ENCODE measurements at regions not wholly inside any gene's neighbourhood (a gene's known extent, or its start where the extent isn't known, plus 50 kb on each side); places are given as distances from the start of the nearest gene placed in this dataset.

DNA sequence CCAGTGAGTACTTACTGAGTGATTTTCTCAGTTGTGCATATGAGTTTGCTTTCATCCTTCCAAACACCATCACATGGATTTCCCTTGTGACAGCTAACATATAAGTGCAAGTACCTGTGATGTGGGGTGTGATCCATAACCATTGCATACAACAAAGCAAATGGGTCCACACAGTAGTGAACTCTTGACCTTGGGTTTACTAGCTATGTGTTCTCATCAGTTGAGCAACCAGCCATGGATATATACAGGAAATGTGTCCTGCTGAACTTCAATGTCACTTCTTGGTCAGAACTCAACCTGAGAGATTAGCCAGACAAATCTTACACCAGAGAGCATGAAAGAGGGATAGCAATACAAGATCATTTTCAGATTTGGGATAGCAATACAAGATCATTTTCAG, 420.9 kb upstream of the KCNH7 start:
- no peak for DNase-seq

DNA sequence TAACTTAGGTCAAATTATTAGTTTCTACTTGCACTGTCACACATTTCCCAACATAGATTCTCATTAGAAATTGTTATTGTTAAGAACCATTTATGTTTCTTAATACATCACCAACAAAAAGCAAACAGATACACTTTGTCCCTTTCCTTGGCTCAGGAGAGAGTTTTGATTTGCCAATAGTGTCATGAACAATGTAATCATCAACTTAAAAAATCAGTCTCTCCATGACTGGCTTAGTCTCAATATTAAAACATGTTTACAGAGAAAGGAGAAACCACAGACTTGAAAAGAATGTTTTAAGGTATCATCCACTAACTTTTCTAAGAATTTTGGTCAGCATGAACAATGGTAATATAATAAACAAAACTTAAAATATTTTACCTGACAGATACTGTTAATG, 416.5 kb upstream of the KCNH7 start:
- DNase-seq = no peak

DNA sequence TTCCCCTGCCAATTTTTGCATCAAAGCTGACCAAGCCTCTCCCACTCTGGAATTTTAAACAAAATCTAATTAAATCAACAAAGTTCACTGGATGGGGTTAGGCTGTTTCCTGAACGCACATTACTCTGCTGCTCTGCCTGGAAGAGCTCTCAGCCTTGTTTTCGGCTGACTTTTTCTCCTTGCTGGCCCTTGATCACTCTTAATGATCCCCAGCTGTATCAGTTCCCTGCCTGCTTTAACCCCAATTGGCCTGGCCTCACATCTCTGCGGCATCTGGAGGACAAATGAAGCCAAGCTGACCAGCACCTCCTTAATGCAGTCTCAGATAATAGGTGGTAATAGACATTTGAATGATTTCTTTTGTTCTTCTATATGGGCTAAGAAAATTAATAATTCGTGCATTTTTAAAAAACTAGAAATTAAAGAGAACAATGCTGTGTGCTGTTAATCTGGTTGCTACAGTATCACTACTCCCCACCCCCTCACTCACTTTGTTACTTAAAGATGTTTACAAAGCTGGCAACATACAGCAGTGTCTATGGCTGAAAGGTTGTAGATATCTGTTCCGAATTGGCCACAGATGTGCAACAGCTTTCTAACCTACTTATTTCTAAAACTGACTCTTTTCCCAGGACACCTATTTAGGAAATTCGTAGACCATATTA, 415.2 kb upstream of the KCNH7 start:
- no peak for DNase-seq

DNA sequence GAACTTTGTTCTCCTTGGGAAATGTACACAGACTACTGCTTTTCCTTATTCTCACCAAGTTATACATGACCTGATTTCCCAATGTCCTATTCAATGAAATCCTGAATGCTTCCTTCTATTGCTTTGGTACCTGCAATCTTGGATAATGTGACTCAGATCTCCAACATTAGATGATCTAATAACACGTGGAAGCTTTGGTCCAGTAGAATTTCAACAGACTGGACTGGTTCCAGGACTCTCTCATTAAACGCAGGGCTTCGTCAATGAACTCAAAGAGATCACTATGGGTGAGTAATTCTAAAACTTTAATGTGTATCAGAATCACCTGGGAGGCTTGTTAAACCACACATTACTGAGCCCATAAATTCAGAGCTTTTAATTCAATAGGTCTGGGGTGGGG, 413.6 kb upstream of the KCNH7 start:
- no peak for DNase-seq

DNA sequence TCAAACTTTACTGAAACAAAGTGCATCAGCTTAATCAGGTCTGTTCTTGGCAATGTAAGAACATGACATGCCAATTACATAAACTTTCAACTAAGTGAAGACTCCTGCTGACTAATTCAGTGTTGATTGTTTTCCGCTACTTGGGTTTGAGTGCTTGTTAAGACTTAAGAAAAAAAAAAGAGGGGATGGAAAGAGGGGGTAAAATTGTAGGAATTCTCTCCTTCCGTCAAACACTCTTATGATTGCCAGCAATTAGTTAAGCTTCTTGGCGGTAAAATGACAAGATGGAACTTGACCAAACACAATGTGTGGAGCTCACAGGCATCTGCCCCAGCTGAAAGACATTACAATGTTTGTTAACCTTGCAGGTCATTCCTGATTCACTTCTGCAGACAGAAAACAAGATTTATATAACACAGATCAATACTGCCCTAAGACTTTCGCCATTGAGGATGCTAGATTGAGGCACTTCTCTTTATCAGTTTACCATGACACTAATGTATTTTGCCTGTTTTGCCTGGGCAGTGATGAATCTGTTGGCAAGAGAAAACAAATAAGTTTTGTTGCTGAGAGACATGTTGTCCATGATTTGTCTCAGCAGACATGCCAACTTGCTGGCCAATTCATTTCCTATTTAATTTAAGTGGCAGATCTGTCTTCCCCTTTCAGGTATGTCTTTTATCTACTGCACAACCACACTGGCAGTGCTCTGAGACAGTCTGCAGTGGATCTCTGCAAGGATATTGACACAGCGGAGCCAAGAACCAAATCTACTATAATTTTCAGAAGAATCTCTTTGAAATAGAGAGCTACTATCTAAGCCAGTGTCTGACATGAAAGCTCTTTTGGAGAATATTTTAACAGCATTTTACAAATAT, 410.0 kb upstream of the KCNH7 start:
- DNase-seq = no peak

DNA sequence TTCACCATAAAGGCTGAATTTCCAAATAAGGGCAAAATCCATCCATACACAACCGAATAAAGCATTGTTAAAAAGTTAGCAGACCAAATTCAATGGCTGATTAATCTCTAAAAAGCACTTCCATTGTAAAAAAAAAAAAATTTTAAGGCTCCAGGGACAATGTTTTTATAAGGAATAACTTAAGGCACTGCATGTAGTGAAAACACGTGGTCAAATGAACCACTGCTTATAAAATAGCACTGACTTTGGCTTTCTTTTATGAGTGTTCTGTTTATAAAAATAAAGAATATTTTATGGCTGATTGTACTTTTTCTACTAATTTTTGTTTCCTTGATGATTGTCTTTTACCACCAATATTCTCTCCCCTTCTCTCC, 409.3 kb upstream of the KCNH7 start:
- DNase-seq = no peak

DNA sequence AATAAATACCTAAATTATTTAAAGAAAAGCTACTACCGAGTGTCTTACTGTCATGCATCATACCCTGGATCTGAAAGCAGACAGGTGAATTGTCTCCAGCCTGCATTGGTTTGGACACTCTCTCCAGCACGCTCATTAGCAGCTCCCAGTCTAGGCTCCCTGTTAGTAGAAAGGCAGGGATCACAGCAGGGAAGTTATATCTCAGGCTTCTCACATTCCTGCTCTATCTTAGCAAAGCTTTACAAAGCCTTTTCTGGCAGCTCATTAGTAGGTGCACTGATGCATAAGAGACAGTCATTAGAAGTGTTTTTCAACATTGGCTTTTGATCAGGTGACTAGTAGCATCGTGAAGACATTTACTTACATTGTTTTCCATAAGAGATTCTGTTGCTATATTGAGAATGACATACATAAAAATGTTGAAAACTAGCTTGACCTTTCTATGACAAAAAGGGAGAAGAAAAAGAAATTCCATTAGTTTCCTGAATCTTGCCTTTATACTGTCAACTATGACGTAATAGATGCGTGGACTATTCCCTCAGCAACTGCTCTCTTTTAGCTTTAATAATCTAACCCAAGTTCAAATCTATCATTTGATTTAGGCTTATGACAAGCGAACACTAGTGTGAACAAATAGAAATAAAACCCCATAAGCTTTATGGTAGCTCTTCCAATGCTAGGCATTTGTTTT, 408.7 kb upstream of the KCNH7 start:
- DNase-seq = no peak

DNA sequence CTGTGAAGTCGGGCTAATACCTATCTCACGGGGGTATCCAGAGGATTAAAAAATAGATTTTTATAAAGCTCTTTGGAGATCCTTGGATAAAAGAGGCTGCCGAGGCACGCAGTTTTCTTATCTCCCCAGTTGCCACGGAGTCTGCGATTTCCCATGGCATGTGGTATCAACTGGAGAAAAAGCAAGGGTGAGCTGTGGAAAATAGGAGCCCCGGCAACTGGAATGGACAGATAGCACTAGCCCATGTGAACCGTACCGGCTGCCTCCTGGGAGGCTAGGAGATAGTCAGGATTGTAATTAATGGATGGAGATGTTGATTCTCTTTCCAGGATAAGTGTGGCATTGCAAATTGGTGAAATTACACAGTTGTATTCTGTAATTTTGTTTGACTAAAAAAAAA, 407.6 kb upstream of the KCNH7 start:
- no peak for DNase-seq

DNA sequence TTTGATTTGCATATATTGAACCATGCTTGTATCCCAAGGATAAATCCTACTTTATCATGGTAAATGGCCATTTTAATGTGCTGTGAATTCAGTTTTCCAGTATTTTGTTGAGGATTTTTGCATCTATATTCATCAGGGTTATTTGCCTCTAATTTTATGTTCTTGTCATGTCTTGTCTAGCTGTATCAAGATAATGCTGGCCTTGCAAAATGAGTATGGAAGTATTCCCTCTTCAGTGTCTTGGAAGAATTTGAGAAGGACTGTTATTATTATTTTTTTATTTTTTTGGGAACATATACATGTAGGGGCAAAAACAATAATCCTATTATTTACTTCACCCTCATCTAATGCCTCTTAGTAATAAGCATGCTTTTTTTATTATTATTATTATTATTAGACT, 398.0 kb upstream of the KCNH7 start:
- DNase-seq = no peak

DNA sequence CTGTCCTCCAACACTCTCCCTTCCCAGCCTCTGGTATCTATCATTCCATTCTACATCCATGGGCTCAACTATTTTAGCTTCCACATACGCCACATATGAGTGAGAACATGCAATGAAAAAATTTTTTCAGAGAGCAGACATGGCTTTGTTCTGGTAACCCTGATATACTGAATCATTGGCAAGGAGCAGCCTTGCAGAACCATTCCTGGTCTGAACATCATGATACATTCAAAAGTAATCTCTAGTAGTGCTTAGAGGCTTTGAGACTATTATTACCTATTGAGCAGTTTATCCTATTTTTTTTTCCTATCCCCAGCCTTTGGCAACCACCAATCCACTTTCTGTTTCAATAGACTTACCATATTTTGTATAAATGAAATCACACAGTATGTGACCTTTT, 393.1 kb upstream of the KCNH7 start:
- no peak for DNase-seq

DNA sequence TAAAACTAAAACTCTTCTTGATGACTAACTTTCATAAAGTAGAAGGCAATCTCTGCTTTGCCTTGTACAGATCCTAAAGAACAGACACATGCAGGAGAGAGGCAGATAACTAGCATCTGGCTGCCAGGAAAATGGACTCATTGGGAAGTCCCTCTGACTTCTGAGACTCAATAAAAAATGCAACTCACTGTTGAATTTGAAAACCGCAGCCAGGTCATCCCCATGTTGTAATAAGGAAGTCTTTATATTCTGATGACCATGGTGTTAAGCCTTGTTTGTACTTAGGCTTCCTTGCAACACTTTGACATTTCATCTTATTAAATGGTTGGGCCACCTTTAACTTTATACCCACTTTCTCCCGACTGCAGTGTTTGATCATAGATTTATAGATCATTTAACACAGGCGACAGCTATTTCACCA, 375.1 kb upstream of the KCNH7 start:
- DNase-seq = no peak

DNA sequence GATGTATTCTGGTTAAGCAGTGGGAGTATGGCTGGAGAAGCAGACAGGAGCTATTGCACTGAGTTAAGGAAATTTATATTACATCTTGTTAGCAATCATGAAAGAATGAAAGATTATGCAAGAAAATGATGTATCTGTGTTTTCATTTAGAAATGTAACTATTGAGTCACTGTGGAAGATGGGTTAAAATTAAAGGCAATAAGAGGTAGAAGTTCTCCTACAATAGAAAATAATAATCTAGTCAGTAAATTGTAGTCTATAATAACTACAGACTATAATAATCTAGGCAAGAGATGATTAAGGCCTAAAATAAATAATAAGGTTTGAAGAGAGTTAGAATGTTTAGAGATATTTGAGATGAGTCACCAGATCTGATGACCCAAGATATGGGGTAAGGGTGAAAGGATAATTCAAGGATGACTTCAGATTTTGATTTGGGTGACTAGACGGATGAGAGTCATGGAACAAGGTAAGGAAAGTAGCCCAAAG, 371.9 kb upstream of the KCNH7 start:
- DNase-seq = no peak

DNA sequence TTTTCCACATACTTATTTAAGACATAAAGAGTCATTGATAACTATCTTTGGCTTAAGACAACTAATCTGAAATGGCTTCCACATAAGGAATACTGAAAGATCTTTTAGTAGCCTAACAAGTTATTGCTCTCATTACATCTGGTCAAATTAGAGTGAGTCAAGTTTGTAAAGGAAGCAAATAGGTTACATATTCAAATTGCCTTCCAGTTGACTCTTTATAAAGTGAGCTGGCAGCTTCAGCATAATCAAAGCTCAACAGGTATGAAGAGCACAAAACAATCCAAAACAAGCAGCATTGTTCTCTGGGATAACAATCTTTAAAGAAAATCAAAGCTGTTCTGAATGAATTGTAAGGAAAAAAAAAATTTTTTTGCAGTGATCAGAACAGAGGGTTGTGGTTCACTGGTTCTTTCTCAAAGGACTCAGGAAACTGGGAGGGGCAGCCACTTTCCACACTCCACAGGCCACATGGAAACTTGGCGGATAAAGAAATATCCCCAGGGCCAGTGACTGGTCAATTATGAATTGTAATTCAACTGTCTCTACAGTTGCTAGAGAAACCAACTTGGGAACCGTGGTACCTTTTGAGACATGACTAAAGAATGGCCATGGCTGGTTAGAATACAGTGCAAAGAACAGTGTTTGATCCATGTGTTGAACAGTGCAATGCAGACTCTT, 369.3 kb upstream of the KCNH7 start:
- no peak for DNase-seq

DNA sequence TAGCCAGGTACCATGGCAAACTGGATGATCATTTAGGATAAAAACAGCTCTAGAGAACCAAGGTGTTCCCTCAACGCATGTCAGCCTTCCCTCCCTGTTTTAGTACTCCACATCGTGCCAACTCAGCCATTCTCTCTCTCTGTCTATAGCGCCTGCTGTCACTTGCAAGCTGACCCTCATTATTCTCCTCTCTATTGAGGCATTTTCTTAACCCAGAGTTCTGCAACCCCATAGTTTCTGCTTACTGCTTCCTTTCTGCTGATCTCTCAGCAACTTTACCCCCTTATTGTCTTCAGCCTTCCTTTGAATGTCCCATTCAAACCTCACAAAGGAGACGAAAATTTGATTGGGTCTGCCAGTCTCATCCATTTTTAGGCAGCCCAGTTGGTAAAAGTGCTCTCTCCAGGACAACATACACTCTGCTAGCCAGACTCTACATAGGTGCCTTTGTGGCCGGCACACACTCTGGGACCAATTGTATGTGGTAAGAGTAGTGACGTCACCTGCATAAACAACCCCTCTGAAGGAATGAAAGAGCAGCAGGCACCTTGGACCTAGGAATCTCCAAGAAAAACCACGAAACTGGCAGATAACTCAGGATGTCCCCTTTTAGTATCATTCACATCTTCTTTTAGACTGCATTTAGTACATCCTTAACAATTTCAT, 367.2 kb upstream of the KCNH7 start:
- no peak for DNase-seq

DNA sequence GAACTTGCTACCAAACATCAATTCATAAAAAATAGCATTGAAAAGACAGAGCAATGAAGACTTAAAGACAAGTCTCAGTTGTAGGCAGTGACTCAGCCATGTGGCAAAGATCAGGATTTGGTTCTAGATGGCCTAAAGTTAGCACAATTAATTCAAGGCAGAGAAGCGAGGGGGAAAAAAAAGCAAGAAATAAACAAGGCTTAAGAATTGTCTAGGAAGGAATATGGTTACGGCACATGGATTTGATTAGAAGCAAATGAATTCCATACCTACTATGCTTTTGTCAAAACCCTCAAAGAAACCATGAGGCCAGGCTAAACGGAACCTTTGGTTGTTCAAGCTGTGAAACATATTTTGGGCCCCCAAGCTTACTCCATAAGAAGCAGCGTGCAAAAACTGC, 362.2 kb upstream of the KCNH7 start:
- DNase-seq = no peak

DNA sequence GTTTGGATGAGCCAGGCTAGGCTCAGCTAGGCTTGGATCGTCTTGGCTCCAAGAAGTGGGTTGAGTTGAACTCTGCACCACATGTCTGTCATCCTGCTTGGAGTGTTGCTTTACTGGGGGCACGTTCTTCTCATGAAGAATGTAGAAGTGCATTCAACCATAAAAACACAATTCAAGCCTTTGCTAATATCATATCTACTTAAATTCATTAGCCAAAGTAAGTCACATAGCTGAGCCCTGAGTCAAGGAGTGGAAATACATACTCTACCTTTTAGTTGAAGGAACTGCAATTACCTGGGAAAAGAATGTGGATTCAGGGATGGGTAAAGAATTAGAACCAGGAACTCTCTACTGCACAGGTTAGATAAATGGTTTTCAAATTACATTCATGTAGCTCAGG, 360.4 kb upstream of the KCNH7 start:
- no peak for DNase-seq

DNA sequence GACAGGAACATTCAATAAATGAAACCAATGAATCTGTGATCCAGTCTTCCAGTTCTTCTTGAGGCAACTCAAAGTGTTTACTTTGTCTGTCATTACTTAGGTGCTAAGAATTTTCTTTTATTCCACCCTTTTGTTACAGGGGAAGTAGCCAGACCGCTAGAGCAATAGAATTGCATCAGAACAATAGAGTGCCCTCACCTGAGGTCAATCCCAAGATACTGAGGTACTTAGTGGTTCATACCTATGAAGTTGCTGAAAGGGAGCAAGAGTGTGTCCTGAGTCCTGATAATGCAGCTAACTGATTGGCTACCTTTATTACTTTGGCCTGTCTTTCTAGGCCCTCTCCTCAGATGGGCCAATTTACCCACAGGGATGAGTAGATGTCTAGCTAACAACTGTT, 359.4 kb upstream of the KCNH7 start:
- DNase-seq = no peak

DNA sequence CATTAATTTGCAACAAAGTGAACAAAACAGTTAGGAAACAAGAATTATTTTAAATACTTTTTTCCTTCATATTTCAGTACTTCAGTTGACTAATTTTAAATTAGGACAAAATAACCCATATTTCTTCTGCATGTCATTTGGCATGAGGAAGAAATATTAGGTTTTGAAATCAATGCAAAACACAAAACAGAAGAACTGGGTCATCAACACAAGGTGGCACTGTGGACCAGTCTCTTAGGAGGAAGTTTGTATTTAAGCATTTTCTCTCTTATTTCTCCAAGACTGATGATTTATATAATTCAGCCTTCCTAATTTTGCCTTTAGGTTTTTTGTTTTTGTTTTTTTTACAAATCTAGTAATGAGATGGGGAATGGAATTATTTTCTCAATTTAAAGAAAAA, 352.8 kb upstream of the KCNH7 start:
- DNase-seq = peak; percentile 30

DNA sequence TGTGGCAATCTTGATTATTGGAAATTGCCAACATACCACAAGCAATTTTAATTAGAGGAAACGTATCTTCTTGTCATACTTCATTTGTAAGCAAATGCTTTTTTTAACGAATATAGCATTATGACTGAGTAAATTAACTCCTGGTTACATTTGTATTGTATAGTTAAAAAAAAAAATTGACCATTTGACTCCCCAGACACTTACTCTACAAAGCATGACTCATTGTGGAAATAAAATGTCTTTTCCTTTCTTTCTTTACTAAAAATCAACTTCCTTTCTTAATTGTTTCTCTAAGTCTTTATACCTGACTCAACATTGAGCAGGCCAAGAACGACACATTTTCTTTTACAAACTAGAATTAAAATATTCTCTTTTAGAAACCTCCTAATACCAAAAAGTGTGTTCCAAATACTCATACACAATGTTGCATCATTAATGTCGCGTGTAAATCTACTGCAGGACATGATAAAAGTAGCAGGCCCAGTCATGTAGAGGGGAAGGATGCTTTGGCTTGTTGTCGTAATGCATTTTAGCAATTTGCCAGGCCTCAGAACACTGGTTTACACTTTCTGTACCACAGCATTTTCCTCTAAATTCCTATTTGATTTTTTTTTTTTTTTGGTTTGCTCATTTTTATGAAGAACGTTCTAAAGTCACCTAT, 349.6 kb upstream of the KCNH7 start:
- no peak for DNase-seq

DNA sequence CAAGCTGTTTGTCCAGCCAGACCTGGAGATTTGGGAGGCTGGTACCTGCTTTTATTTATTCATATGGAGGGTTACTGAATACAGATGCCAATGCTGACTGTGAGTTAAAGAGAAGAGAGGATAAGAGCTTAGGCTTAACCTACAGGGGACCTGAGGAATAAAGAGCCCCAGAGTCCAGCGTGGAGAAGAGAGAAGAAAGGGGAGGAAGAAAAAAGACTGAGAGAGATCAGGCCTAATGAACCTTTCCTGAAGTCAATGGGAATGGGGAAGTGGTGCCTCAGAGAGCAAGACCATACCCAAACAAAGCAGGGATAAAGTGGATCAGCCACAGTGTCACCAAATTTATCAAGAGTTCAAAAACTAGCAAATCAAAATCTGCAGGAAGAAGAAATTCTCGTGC, 348.6 kb upstream of the KCNH7 start:
- DNase-seq = no peak

DNA sequence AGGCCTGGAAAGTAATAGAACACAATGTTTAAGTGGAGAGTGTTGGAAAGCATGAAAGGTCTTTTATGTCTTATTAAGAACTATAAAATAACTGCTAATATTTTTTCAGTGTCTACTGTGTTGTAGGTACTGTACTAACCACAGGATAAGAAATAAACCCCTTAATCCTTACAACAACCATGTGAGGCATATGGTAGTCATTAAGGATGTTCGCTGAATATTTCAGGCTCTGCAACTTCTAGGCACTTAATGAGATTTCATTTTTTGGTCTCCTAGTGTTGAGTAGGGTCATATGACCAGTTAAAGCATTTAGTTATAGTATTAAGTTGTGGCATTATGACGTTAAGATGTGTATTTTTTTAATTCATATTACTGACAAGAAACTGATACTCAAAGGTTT, 346.6 kb upstream of the KCNH7 start:
- DNase-seq = no peak

DNA sequence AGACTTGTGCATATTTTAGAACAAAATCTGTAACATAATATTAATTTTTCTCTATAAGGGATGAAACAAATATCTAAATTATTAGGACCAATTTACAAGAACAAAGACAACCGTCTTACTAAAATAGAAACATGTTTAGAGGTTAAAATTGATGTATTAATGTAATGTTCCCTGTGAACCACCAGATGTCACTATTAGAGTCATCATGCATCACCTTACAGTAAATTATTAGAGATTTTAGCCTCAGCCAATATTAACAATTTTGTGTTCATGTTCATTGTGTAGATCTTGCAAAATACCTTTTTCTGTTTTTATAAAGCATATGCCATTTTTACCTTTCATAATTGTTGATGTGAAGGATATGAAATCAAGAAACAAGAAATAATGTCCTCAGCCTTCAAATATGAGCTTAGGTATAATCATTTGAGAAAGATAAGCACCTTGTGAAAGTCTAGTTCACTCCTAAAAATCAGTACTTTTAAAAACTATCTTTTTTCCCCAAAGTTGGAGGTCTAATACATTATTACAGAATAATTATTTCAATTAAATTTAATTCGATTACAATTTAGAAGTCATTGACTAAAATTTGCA, 344.3 kb upstream of the KCNH7 start:
- DNase-seq = peak; percentile 53
